IMR-90 (cell line): ENCODE measurements at regions not wholly inside any gene's neighbourhood (a gene's known extent, or its start where the extent isn't known, plus 50 kb on each side); places are given as distances from the start of the nearest gene placed in this dataset.

Source experiments
- ATAC-seq: fragments of 200-7000 bp; cut with Tn5 transposase; 2 replicates; pipeline ENCODE4 v1.9.1; 2020; ENCODE audit warnings: low read depth, mild to moderate bottlenecking, moderate library complexity
- BruUV-seq: library from RNA; stranded (reverse); fragments of 400-500 nt; replicated peaks from 2 replicates; lab custom pipeline; 2021; lab: Mats Ljungman, UMichigan
- CTCF ChIA-PET: fragments of 300-600 bp; formaldehyde crosslinking; extraction: SDS; loops from one replicate; lab custom pipeline; 2021; ENCODE audit warnings: antibody characterized with exemption; lab: Yijun Ruan, JAX
- POLR2A ChIA-PET: fragments of 300-600 bp; sonication (Branson Sonifier 250); formaldehyde crosslinking; loops from one replicate; lab custom pipeline; 2022; ENCODE audit warnings: antibody characterized with exemption; ENCODE audit not compliant: unreplicated experiment; lab: Charles Lee
- DNase-seq: peaks from one replicate; pipeline ENCODE4 v3.0.0; 2013
- H2AFZ ChIP-seq: replicated peaks from 2 replicates; pipeline ENCODE3; 2013; ENCODE audit warnings: low read length, mild to moderate bottlenecking; ENCODE audit not compliant: poor library complexity
- H2AK5ac ChIP-seq: 2 replicates; pipeline ENCODE4 v1.6.1; 2013; ENCODE audit warnings: low read depth, low read length, inconsistent platforms
- H2AK9ac ChIP-seq: replicated peaks from 2 replicates; pipeline ENCODE3; 2013; ENCODE audit warnings: mild to moderate bottlenecking, low read depth, low read length, moderate library complexity; ENCODE audit not compliant: poor library complexity
- H2BK120ac ChIP-seq: 2 replicates; pipeline ENCODE4 v1.6.1; 2013; ENCODE audit warnings: low read depth, low read length, inconsistent platforms
- H2BK15ac ChIP-seq: 3 replicates; pipeline ENCODE4 v1.6.1; 2013; ENCODE audit warnings: low read depth, low read length, inconsistent platforms
- H2BK20ac ChIP-seq: 2 replicates; pipeline ENCODE4 v1.6.1; 2013; ENCODE audit warnings: low read depth, mild to moderate bottlenecking, inconsistent platforms, low read length, moderate library complexity
- H2BK5ac ChIP-seq: 2 replicates; pipeline ENCODE4 v1.6.1; 2013; ENCODE audit warnings: mild to moderate bottlenecking, low read depth, low read length, inconsistent platforms; ENCODE audit not compliant: poor library complexity, severe bottlenecking
- H3K14ac ChIP-seq: replicated peaks from 2 replicates; pipeline ENCODE4 v1.6.1; 2013; ENCODE audit warnings: low read depth, low read length, inconsistent platforms
- H3K18ac ChIP-seq: 2 replicates; pipeline ENCODE4 v1.6.1; 2013; ENCODE audit warnings: low read depth, low read length, control low read depth
- H3K23ac ChIP-seq: 2 replicates; pipeline ENCODE4 v1.6.1; 2013; ENCODE audit warnings: low read depth, low read length, inconsistent platforms
- H3K27ac ChIP-seq: 2 replicates; pipeline ENCODE4 v1.5.1; 2013; ENCODE audit warnings: mild to moderate bottlenecking, control low read depth, low read length; ENCODE audit not compliant: insufficient read depth
- H3K27me3 ChIP-seq: 2 replicates; pipeline ENCODE4 v1.6.1; 2013; ENCODE audit warnings: low read length; ENCODE audit not compliant: control insufficient read depth, insufficient read depth
- H3K36me3 ChIP-seq: 2 replicates; pipeline ENCODE4 v1.6.1; 2013; ENCODE audit warnings: low read length, mixed read lengths; ENCODE audit not compliant: control insufficient read depth, insufficient read depth
- H3K4ac ChIP-seq: 2 replicates; pipeline ENCODE4 v1.6.1; 2013; ENCODE audit warnings: low read depth, low read length, inconsistent platforms
- H3K4me1 ChIP-seq: 2 replicates; pipeline ENCODE4 v1.6.1; 2013; ENCODE audit warnings: low read length, mixed read lengths; ENCODE audit not compliant: control insufficient read depth, insufficient read depth
- H3K4me2 ChIP-seq: 2 replicates; pipeline ENCODE4 v1.6.1; 2013; ENCODE audit warnings: low read depth, mild to moderate bottlenecking, control low read depth, low read length, moderate library complexity
- H3K4me3 ChIP-seq: 2 replicates; pipeline ENCODE4 v1.5.1; 2013; ENCODE audit warnings: low read depth, mild to moderate bottlenecking, control low read depth, low read length, moderate library complexity; ENCODE audit not compliant: insufficient read depth
- H3K56ac ChIP-seq: 2 replicates; pipeline ENCODE4 v1.6.1; 2013; ENCODE audit warnings: low read length, inconsistent platforms; ENCODE audit not compliant: insufficient read depth; ENCODE audit errors: extremely low read depth
- H3K79me1 ChIP-seq, 2 experiments: 2 replicates each; pipeline ENCODE4 v1.6.1; 2013; ENCODE audit warnings: low read length in 2 of 2, inconsistent platforms in 1 of 2, low read depth in 1 of 2
- H3K9ac ChIP-seq: 2 replicates; pipeline ENCODE4 v1.6.1; 2013; ENCODE audit warnings: low read depth, low read length, control low read depth
- H3K9me1 ChIP-seq: 2 replicates; pipeline ENCODE4 v1.6.1; 2013; ENCODE audit warnings: low read length, inconsistent platforms; ENCODE audit not compliant: insufficient read depth
- H3K9me3 ChIP-seq: 2 replicates; pipeline ENCODE4 v1.6.1; 2013; ENCODE audit warnings: low read length; ENCODE audit not compliant: control insufficient read depth, insufficient read depth
- H4K20me1 ChIP-seq: 2 replicates; pipeline ENCODE4 v1.6.1; 2013; ENCODE audit warnings: low read length, inconsistent platforms; ENCODE audit not compliant: insufficient read depth
- H4K5ac ChIP-seq: 2 replicates; pipeline ENCODE4 v1.6.1; 2013; ENCODE audit warnings: mild to moderate bottlenecking, low read depth, low read length, control low read depth
- H4K8ac ChIP-seq, 2 experiments: 2 replicates each; pipeline ENCODE4 v1.6.1; 2013; ENCODE audit warnings: low read depth in 2 of 2, low read length in 2 of 2, control low read depth in 1 of 2, inconsistent platforms in 1 of 2
- H4K91ac ChIP-seq: 2 replicates; pipeline ENCODE4 v1.6.1; 2013; ENCODE audit warnings: low read depth, low read length, inconsistent platforms; ENCODE audit not compliant: insufficient read depth
- BHLHE40 ChIP-seq: fragments of 150-350 bp; IDR thresholded peaks from 2 replicates; pipeline ENCODE4 v1.6.1; 2016; ENCODE audit warnings: mild to moderate bottlenecking, low read depth, low read length
- CEBPB ChIP-seq: IDR thresholded peaks from 2 replicates; pipeline ENCODE4 v1.6.1; 2012; ENCODE audit warnings: low read depth, low read length, improper control_type of control experiment
- CHD1 ChIP-seq: IDR thresholded peaks from 2 replicates; pipeline ENCODE4 v1.6.1; 2012; ENCODE audit warnings: low read depth, low read length, improper control_type of control experiment
- FOS ChIP-seq: fragments of 150-350 bp; IDR thresholded peaks from 2 replicates; pipeline ENCODE4 v1.6.1; 2016; ENCODE audit warnings: low read depth, low read length
- MAFK ChIP-seq: IDR thresholded peaks from 2 replicates; pipeline ENCODE4 v1.6.1; 2012; ENCODE audit warnings: low read depth, low read length, improper control_type of control experiment
- MAZ ChIP-seq: IDR thresholded peaks from 2 replicates; pipeline ENCODE4 v1.6.1; 2012; ENCODE audit warnings: low read depth, mild to moderate bottlenecking, low read length, improper control_type of control experiment, moderate library complexity, borderline replicate concordance
- MXI1 ChIP-seq: IDR thresholded peaks from 2 replicates; pipeline ENCODE4 v1.6.1; 2012; ENCODE audit warnings: low read depth, mild to moderate bottlenecking, low read length, moderate library complexity, borderline replicate concordance
- NFE2L2 ChIP-seq: fragments of 150-350 bp; IDR thresholded peaks from 2 replicates; pipeline ENCODE4 v1.6.1; 2016; ENCODE audit warnings: low read depth, mild to moderate bottlenecking, low read length
- POLR2A ChIP-seq: IDR thresholded peaks from 2 replicates; pipeline ENCODE4 v1.6.1; 2012; ENCODE audit warnings: mild to moderate bottlenecking, low read depth, low read length
- RAD21 ChIP-seq: IDR thresholded peaks from 2 replicates; pipeline ENCODE4 v1.6.1; 2012; ENCODE audit warnings: low read length, improper control_type of control experiment
- RCOR1 ChIP-seq: IDR thresholded peaks from 2 replicates; pipeline ENCODE4 v1.6.1; 2012; ENCODE audit warnings: mild to moderate bottlenecking, low read length, improper control_type of control experiment; ENCODE audit not compliant: insufficient replicate concordance
- RFX5 ChIP-seq: IDR thresholded peaks from 2 replicates; pipeline ENCODE4 v1.8.0; 2012; ENCODE audit warnings: low read depth, mild to moderate bottlenecking, low read length, moderate library complexity
- SMC3 ChIP-seq: fragments of 150-350 bp; IDR thresholded peaks from 2 replicates; pipeline ENCODE4 v1.6.1; 2016; ENCODE audit warnings: low read depth, mild to moderate bottlenecking, antibody characterized with exemption, low read length, moderate library complexity
- USF2 ChIP-seq: fragments of 150-350 bp; IDR thresholded peaks from 2 replicates; pipeline ENCODE4 v1.6.1; 2017; ENCODE audit warnings: mild to moderate bottlenecking, antibody characterized with exemption, low read length, low read depth
- WGBS, 2 experiments: methylation state at CpG; one replicate each; pipeline versions ENCODE4 v1.1.5 to v1.1.7; 2013; ENCODE audit warnings: missing lambda C conversion rate in 2 of 2; ENCODE audit not compliant: insufficient read length in 1 of 2; ENCODE audit errors: extremely low coverage in 2 of 2; 5-methylcytosine and 5-hydroxymethylcytosine counted together
- dilution Hi-C: fragments of 300-500 bp; cut with HindIII; formaldehyde crosslinking; loops from one replicate; pipeline ENCODE4 v1.14.3; 2018; ENCODE audit warnings: low sequenced_read_pairs; ENCODE audit not compliant: unreplicated experiment
- in situ Hi-C: fragments of 300-500 bp; cut with MboI; formaldehyde crosslinking; loops from 3 replicates; pipeline ENCODE4 v1.14.3; 2019; ENCODE audit warnings: low sequenced_read_pairs, inconsistent platforms, mixed read lengths
- intact Hi-C: fragments of 100-400 bp; cut with micrococcal nuclease; formaldehyde crosslinking; loops from 2 replicates; pipeline ENCODE4 v1.10.0; 2022
- TF ChIP-seq, protein P1 (sequence below): conservative IDR thresholded peaks from 2 replicates; pipeline ENCODE4 v1.5.1; 2012; ENCODE audit warnings: mild to moderate bottlenecking, low read depth, low read length, improper control_type of control experiment
- TF ChIP-seq, protein P2 (sequence below): fragments of 150-350 bp; IDR thresholded peaks from 2 replicates; pipeline ENCODE4 v1.6.1; 2016; ENCODE audit warnings: low read depth, mild to moderate bottlenecking, low read length, moderate library complexity, borderline replicate concordance

- dilution Hi-C loops (no loop called here), in situ Hi-C loops (no loop called here), intact Hi-C loops (loop anchor here (10.0 kb wide), 1 partner anchor 575 kb away; no protein-coding TSS in a partner anchor)
- Histone ChIP-seq H3K4me1 (peaks cover 1% of the 10 kb centered on the region), H3K23ac (no peak overlapping the region), H2AFZ (no peak overlapping the region), H2BK5ac (no peak overlapping the region), H3K4me3 (no peak overlapping the region), H2BK120ac (no peak overlapping the region), H3K9me3 (no peaks in the 10 kb centered on the region), H2BK20ac (no peak overlapping the region), H3K56ac (no peak overlapping the region), H3K27ac (no peak overlapping the region), H4K91ac (no peak overlapping the region), H3K27me3 (no peaks in the 10 kb centered on the region; the same call in 1 of the 2 replicates), H3K79me1 (no peaks in the 10 kb centered on the region), H3K4me2 (no peak overlapping the region), H3K18ac (no peak overlapping the region), H3K36me3 (no peaks in the 10 kb centered on the region), H2AK5ac (no peak overlapping the region), H4K8ac (no peak overlapping the region), H3K14ac (no peak overlapping the region), H2BK15ac (no peak overlapping the region), H4K20me1 (no peaks in the 10 kb centered on the region), H2AK9ac (no peak overlapping the region), H3K9me1 (no peaks in the 10 kb centered on the region), H3K9ac (no peak overlapping the region), H3K4ac (no peak overlapping the region), H4K5ac (no peak overlapping the region)
- ChIA-PET CTCF (interaction anchor here (0.6 kb wide), 1 partner anchor 59 kb away, joined by 3 read pairs; no protein-coding TSS in a partner anchor), POLR2A (no interaction called here)
- WGBS, 2 experiments, result 100% methylated on average over 2 of the region's 4 CpGs; no CpG with 5 or more reads in 1 of the 2 experiments
- no peak for DNase-seq
- ATAC-seq, result no peak
- BruUV-seq, result no TSS peak
- TF ChIP-seq, protein P1, sequence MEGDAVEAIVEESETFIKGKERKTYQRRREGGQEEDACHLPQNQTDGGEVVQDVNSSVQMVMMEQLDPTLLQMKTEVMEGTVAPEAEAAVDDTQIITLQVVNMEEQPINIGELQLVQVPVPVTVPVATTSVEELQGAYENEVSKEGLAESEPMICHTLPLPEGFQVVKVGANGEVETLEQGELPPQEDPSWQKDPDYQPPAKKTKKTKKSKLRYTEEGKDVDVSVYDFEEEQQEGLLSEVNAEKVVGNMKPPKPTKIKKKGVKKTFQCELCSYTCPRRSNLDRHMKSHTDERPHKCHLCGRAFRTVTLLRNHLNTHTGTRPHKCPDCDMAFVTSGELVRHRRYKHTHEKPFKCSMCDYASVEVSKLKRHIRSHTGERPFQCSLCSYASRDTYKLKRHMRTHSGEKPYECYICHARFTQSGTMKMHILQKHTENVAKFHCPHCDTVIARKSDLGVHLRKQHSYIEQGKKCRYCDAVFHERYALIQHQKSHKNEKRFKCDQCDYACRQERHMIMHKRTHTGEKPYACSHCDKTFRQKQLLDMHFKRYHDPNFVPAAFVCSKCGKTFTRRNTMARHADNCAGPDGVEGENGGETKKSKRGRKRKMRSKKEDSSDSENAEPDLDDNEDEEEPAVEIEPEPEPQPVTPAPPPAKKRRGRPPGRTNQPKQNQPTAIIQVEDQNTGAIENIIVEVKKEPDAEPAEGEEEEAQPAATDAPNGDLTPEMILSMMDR, result no peak
- TF ChIP-seq RAD21, result no peak
- no peak for TF ChIP-seq NFE2L2
- TF ChIP-seq, protein P2, sequence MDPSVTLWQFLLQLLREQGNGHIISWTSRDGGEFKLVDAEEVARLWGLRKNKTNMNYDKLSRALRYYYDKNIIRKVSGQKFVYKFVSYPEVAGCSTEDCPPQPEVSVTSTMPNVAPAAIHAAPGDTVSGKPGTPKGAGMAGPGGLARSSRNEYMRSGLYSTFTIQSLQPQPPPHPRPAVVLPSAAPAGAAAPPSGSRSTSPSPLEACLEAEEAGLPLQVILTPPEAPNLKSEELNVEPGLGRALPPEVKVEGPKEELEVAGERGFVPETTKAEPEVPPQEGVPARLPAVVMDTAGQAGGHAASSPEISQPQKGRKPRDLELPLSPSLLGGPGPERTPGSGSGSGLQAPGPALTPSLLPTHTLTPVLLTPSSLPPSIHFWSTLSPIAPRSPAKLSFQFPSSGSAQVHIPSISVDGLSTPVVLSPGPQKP, result no peak
- TF ChIP-seq FOS, result no peak
- TF ChIP-seq CEBPB, result no peak
- no peak for TF ChIP-seq SMC3
- no peak for TF ChIP-seq RFX5
- TF ChIP-seq BHLHE40, result no peak
- no peak for TF ChIP-seq MAZ
- TF ChIP-seq CHD1, result no peak
- no peak for TF ChIP-seq POLR2A
- no peak for TF ChIP-seq USF2
- no peak for TF ChIP-seq MAFK
- no peak for TF ChIP-seq MXI1
- no peak for TF ChIP-seq RCOR1
These were observed 76.3 kb downstream of the SUCNR1 start for GRCh38 chr3:151949706-151950105.
